NCI-H1436 treated with DMSO at 0.1 percent for 48 hours (cell line): ENCODE measurements at regions not wholly inside any gene's neighbourhood (a gene's known extent, or its start where the extent isn't known, plus 50 kb on each side); places are given as distances from the start of the nearest gene placed in this dataset.
"Not testable (repeated sequence)": the region's sequence is repeated elsewhere in the genome, so short reads cannot be mapped to it uniquely, and the experiment has no call there.

Experiments used
- DNase-seq: peaks from one replicate; lab custom pipeline; 2025; lab: John Stamatoyannopoulos, UW

DNA sequence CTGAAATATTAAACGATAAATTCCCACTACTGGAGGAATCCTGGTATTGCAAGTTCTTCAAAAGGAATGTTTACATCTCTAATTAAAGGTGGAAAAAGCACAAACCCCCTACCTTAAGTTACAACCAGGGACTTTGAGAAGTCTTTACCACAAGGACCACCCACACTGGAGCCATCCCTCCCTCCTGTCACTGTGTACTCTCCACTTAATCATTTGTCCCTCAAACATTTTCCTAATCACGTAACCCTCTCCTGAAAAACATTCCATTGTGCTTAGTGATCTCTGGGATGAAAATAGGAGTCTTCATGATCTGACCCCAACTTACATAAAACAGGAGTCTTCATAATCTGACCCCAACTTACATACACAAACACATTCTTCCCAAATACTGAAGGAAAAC lies 85.7 kb downstream of the SUCLG1 start:
- no peak for DNase-seq

DNA sequence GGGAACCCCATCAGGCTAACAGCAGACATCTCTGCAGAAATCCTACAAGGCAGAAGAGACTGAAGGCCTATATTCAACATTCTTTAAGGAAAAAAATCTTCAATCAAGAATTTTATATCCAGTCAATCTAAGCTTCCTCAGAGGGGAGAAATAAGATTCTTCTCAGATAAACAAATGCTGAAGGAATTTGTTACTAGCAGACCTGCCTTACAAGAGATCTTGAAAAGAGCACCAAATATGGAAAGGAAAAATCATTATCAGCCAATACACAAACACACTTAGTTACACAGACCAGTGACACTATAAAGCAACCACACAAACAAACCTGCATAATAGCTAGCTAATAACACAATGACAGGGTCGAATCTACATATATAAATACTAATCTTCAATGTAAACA lies 96.5 kb downstream of the SUCLG1 start:
- no peak for DNase-seq

DNA sequence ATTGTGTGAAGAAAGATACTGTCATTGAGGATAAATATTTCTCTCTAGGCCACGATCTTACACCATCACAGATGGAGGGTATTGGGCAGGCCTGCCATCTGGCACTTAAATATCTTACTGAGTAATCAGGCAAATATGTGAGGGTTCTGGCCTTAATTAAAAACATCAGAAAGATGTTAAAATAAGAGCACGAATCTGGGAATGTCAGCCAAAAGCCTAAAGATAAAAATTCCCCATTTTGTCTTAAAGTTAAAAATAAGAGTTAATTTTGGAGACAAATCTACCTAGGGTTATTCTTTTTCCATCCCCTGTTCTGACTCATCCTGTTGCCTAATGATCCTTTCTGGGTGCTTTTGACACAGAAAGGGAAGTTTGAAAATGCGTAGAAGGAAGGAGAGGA lies 121.0 kb downstream of the SUCLG1 start:
- no peak for DNase-seq

DNA sequence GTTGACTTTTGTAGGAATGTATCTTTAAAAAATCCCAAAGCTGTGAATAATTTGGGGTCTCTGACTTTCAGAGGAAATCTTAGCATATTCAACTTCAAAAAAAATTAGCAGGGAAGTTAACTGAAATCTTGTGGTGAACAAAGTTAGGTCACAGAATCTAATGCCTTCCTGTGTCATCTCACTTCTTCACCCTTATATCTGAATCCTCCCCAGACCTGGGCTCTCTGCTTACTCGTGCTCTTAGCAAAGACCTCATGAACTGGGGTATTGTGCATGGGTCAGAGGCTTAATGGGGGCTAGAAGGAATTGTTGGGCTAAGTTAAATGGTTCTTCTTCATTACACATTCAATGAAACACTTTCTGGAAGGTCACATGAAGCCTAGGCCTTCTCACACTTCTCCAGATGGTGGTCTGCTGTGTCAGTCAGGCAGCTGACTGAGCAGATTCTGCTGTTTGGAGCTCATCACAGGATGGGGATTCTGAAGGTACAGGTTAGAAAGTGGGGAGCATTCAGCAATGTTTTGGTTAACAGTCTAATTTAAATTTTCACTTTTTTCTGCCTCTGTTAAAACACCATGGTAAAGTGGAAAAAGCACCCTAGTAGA lies 131.3 kb downstream of the SUCLG1 start:
- DNase-seq, result no peak

DNA sequence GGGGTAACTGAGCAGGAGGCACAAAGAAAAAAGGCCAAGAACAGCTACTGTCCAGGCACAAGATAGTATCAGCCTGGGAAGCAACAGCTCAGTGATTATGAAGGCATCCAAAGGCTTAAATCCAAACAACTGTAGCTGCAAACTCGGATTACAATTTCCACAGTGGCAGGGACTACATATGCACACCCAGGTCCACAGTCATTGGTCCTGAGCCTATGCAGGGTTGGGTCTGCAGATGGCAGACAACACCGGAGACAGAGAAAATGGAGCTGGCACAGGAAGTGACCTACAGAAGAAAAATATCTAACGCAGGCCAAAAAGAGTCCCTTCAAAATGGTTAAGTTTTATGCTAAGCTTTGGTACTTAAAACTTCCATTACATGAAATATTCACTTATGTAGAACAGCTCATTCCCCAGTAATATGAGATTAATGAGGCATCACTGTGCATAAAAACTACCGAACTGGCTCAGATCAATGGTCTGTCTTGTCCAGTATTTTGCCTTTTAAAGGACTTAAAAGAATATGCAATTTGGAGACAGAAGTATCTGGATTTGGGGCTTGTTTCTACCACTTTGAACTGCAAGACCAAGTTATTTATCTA lies 132.1 kb downstream of the SUCLG1 start:
- DNase-seq, result no peak

DNA sequence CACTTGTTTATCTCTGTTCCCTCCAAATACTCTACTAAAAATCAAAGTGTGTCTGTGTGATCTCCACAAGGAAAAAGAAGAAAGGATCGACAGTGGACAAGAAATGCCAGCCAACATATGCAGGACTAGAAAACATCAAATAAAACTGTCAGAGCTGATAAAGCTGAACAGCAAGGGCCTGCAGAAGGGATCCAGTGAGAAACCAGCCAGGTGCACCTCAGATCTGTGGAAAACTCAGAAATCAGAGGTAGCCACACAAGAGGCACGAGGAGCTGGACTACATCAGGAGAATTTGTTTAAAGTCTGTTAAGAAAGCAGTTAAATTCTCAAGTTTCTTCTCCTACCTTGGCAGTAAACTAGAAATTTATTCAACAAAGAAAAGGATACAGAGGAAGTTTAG lies 135.2 kb downstream of the SUCLG1 start:
- no peak for DNase-seq

DNA sequence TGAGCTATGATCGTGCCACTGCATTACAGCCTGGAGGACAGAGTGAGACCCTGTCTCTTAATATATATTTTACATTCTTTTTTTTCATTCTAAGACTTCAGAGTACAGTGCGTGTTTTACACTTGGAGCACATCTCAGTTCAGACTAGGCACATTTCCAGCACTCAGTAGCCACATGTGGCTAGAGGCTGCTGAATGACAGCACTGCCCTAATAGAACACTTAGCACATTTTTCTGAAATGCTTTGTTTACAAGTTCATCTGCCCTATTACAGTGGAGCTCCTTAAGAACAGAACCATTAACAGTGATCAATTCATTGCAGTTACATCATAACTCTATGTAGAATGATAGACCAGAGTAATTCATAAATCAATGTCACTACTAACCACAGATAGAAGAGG lies 138.1 kb downstream of the SUCLG1 start:
- no peak for DNase-seq

DNA sequence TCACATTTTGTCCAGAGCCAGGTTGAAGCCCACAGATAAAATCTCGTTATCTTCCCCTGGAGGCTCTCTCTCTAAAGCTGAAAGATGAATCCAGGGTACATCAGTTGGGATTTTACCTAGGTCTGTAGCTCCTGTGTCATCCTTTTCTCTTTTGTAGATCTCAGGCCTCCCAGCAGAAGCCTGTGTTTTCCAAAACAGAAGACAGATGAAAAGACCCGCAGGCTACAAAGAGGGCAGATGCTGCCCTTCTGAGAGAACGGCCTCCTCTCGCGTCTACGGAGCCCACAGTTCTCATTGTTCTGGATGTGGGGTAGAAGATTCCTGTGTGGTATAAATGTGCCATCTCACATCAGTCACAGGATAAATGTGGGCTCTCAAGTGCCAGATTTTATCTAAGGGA lies 139.5 kb downstream of the SUCLG1 start:
- DNase-seq, result no peak

DNA sequence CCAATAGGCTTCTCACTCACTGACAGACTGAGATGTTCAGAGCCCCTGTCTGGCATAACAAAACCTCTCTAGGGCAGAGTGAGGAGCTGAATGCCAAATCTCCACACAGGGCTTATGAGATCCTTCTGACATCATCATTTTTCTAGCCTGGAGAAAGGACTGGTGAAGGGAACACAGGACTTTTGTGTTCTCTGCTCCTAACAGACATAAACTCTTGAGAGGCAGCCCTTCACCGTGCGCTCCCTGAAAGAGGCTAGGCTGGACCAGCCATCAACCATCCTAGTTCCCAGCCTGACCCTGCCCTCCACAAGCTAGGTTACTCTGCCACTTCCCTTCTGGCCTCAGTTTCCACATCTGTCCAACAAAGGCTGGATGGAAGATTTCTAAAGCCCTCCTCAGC lies 141.9 kb downstream of the SUCLG1 start:
- DNase-seq, result no peak

DNA sequence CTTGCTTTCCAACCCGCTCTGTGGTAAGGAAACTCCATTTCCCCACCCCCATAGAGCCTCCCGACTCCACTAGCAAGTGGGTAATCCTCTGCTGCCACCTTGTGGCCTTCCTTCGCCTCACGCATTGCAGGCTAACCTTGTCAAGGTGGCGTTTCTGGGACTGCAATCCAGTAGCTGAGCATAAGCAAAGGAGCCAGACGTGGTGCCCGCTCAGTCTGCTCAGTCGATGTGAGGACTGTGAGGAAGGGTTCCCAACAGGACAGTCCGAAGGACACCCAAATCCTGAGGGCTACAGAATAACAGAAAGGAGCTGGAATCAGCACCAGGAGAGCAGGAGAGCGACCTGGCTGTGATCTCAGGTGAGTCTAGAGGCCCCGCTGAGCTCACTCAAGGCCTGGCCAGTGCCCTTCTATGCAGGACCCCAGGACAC lies 144.2 kb downstream of the SUCLG1 start:
- no peak for DNase-seq

DNA sequence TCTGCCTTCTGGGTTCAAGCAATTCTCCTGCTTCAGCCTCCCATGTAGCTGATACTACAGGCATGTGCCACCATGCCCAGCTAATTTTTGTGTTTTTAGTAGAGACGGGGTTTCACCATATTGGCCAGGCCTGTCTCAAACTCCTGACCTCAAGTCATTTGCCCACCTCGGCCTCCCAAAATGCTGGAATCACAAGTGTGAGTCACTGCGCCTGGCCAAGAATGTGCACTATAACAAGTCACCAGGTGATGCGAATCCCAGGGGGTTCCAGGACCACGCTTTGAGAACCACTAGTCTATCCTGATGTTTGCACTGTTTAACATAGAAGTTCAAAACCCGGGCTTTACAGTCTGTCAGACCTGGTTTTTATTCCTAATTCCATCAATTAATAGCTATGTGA lies 144.8 kb downstream of the SUCLG1 start:
- DNase-seq, result no peak

DNA sequence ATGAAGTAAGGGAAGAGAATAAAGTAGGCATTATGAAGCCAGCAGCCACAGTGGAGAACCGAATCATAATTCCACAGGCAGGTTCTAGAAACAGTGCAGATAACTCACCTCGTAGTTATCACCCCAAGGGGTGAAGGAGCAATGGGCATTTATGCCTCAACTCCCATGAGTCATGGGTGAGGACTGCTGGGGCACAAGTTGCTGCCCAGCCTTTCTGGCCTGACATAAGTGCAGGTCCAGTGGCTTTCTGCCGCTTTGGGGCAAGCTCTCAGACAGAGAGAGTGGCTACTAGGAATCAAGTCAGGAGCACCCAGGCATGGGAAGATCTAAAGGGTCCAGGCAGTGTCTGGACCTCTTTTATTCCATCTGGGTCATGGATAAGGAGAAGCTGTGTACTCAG lies 149.8 kb downstream of the SUCLG1 start:
- DNase-seq, result no peak

DNA sequence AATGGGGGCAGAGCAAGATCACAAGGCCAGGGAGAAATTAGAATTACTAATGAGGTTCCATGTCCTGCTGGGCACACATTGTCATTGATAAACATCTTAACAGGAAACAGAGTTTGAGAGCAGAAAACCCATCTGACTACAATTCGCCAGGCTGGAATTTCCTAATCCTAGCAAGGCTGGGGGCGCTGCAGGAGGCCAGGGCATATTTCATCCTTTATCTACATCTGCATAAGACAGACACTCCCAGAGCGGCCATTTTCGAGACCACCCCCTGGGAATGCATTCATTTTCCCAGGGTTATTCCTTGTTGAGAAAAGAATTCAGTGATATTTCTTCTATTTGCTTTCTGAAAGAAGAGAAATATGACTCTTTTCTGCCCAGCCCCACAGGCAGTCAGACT lies 152.7 kb downstream of the SUCLG1 start:
- DNase-seq, result no peak

DNA sequence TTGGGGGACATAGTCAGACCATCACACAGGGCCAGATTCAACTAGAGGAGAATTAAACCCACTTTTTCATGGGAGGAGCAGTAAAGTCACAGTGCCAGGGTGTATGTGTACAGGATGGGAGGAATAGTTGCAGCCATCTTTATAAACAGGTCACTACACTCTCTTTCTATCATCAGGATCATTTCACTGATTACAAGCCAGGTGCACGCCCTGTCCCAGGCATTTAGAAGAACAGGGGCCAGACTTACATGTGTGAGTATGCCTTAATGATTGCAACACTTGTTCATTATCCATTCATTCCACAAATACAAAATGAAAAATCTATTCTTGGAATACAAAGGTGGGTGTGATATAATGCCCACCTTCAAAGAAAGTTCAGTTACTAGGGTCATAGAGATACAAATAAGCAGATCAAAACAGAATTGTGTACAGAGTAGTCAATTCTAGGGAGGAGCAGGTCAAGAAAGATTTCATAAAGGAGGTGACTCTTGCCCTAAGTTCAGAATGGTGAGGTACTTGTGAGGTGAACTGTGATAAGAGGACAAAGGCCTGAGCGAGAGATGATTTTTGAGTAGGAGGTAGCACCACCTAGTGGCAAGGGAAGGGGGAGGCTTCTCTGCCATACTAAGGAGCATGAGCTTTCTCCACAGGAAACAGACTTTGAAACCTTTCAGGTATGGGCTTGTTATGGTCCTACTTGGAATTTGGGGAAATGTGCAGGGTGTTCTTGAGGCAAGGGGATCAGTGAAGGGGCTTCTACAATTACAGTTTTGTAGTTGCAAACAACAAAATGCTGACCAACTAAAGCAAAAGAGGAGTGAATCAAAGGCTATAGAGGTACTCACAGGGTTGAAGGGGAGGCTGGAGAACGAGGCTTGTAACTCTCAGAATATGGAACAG lies 156.3 kb downstream of the SUCLG1 start:
- DNase-seq, result no peak

DNA sequence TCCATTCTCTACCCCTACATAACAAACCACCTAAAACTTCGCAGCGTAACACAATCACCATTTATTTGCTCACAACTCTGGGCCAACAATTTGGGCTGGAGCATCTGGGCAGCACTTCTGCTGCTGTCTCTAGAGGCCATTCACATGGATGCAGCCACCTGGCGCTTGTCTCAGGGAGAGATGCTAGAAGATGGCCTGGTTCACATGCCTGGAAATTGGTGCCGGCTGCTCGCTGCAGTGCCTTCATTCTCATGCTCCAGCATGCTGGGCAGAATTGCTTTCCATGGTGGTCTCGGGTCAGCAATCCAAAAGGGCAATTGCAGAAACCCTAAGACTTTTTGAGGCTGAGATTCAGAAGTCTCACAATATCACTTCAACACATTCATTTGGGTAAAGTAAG lies 157.4 kb downstream of the SUCLG1 start:
- no peak for DNase-seq

DNA sequence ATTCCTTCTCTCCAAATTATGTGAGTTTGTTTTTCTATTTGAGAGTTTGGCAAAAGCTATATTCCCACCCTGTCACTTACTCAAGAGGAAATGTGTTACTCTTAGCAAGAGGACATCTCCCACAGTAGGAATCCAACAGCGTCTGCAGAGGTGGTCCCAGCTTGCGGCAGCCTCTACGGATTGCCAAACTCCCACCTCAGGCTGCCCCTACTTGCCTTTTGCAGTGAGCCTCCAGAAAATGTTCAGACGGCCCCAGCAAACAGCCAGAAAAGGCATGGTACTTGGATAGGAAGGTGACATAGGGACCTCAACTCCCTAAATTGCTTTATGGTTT lies 158.4 kb downstream of the SUCLG1 start:
- DNase-seq, result no peak

DNA sequence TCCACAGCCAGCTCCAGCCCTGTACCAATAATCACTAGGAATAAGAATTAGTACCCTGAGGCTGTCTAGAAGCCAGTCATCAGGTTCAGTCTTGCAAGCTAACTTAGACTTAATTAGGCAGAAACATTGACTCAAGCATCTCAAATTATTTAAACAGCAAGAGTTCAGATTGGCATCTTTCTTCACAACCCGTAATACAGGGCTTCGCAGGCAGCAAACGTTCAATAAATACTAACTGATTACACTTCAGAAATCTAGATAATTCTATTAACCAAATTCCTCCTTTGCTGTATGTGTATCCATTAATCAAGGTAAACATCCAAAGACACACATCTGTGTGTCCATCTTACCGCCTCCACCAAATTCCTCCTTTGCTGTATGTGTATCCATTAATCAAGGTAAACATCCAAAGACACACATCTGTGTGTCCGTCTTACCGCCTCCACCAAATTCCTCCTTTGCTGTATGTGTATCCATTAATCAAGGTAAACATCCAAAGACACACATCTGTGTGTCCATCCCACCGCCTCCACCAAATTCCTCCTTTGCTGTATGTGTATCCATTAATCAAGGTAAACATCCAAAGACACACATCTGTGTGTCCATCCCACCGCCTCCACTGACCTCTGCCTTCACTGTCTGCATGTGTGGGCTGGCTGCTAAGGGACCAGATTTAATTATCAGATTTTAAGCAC lies 158.9 kb downstream of the SUCLG1 start:
- DNase-seq, result not testable (repeated sequence)

DNA sequence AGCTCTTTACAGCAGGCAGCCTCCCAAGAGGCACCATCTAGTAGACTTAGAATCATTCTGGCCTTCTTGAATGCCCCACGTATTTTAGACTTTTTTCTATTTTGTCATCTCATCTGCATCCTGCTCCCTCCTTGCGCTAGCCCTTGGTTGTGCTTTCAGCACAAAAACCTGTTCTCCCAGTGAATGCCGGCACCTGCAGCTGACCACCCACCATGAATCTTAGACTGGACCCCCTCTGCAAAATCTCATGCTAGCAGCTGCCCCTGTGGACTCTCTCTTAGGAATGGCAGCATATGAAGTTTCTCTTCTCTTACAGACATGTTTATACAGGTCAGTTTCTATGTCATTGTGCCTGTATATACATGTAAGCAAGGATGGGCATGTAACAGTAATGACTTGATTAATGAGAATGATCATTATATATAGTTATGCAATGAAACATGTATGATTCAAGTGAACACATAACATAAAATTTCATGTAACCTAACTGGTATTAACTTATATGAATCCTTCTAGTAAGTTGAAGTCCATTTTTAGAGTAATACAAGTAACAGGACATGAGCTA lies 159.8 kb downstream of the SUCLG1 start:
- DNase-seq, result no peak

DNA sequence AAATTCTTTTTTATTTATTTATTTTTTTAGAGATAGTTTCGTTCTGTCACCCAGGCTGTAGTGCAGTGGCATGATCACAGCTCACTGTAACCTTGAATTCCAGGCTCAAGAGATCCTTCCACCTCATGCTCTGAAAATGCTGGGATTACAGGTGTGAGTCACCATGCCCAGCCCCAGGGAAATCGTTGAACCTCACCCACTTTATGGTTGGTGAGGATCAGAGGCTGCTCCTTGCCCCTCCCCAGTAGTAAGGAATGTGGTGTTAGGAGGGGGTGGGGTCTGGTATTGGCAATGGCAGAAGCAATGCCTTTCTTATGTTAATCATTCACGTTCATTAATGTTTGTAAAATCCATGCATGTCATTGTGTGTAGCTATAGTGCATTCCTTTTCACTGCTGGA lies 161.9 kb downstream of the SUCLG1 start:
- DNase-seq, result no peak

DNA sequence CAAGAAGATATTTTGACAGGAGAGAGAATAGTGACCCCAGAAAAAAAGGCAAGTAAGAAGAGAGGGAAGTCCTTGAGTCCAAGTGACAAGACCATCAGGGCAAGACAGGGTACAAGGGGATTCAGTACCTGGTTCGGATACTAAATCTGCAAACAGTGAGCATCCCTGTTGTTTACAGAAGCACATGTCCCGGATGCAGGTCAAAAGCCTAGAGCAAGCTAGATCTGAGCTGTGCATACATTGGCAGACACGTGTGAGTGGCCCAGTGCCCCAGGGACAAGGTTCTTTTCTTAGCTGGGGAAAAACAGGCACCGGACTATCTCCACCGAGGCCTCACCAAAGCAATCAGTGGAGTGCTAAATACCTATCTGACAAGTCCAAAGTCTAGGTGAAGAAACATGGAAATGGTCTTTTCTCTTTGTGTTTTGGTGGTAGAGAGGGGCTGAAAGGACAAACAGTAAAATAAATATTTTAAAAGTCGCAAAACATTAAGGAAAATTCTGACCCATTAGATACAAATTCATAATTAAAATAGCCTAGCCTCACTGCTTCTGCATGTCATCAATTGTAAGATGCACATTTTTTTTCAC lies 165.2 kb downstream of the SUCLG1 start:
- DNase-seq, result no peak

DNA sequence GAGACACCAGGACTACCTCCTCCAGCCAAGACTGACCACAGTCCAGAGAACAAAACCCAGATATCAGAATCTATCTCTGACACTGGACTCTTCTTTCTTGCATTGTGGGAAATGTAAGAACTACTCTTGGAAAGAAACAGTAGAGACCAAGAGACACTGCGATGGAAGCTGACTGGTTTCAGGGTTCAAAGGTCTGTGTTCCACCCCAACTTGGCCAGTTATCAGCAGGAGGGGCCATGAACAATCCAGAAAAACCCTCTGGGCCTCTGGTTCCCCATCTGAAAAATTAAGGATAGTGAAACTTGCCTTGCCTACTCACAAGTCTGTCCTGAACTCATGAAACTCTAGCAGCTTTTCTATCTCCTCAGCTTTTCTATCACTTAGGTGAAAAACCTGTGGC lies 166.5 kb downstream of the SUCLG1 start:
- no peak for DNase-seq

DNA sequence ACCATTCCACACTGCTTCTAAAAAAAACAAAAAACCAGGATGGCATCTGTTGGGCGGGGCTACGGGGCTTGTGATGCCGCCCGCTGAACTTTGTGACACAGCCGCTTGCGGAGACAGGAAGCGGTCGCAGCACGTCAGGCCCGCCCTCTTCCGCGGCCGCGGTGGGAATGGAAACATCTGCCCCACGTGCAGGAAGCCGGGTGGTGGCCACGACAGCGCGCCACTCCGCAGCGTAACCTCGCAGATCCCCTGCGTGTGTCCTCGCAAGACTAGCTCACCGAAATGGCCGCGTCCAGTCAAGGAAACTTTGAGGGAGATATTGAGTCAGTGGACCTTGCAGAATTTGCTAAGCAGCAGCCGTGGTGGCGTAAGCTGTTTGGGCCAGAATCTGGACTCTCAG lies 168.5 kb downstream of the SUCLG1 start:
- DNase-seq, result no peak
